A549 (cell line): ENCODE measurements at regions not wholly inside any gene's neighbourhood (a gene's known extent, or its start where the extent isn't known, plus 50 kb on each side); places are given as distances from the start of the nearest gene placed in this dataset.

Experiments
- HDAC2 ChIP-seq: fragments of 200-600 bp; sonication (generic); IDR thresholded peaks from 2 replicates; pipeline ENCODE4 v1.6.1; 2016
- NFE2L2 ChIP-seq: fragments of 150-350 bp; conservative IDR thresholded peaks from 2 replicates; pipeline ENCODE4 v1.6.1; 2014; ENCODE audit warnings: low read length
- POLR2A ChIP-seq: IDR thresholded peaks from 2 replicates; pipeline ENCODE4 v1.6.1; 2012; ENCODE audit warnings: mild to moderate bottlenecking, low read length
- RCOR1 ChIP-seq: fragments of 150-350 bp; IDR thresholded peaks from 2 replicates; pipeline ENCODE4 v1.6.1; 2014; ENCODE audit warnings: antibody characterized with exemption, low read length, low read depth
- TF ChIP-seq, protein P1 (sequence below): fragments of 150-350 bp; IDR thresholded peaks from 2 replicates; pipeline ENCODE4 v1.6.1; 2014; ENCODE audit warnings: low read depth, mild to moderate bottlenecking, low read length
- TF ChIP-seq, protein P2 (sequence below): fragments of >200 bp; sonication (Bioruptor Twin); formaldehyde crosslinking; IDR thresholded peaks from 3 replicates; pipeline ENCODE4 v1.5.1; 2016

DNA sequence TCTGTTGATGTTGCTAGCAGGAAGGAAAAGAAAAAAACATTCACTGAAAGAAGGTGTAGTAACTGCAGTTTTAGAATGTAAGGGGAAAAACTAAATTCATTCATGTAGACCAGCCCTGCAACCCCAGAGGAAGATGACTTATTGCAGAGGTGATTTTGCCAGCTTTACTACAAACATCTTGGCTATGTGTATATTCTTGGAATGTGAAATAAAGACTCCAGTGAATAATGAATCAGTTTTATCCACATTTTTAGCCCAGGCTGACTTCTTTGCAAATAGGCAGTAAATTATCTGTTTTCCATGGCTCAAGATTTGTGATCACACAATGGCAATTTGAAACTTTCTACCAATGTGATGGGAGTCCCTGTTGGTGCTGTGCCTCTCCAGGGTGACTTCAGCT, 206.1 kb upstream of the SETBP1 start:
- TF ChIP-seq, protein P1, sequence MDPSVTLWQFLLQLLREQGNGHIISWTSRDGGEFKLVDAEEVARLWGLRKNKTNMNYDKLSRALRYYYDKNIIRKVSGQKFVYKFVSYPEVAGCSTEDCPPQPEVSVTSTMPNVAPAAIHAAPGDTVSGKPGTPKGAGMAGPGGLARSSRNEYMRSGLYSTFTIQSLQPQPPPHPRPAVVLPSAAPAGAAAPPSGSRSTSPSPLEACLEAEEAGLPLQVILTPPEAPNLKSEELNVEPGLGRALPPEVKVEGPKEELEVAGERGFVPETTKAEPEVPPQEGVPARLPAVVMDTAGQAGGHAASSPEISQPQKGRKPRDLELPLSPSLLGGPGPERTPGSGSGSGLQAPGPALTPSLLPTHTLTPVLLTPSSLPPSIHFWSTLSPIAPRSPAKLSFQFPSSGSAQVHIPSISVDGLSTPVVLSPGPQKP: no peak
- TF ChIP-seq RCOR1 (no peak), HDAC2 (no peak), POLR2A (no peak), NFE2L2 (no peak)
- TF ChIP-seq, protein P2, sequence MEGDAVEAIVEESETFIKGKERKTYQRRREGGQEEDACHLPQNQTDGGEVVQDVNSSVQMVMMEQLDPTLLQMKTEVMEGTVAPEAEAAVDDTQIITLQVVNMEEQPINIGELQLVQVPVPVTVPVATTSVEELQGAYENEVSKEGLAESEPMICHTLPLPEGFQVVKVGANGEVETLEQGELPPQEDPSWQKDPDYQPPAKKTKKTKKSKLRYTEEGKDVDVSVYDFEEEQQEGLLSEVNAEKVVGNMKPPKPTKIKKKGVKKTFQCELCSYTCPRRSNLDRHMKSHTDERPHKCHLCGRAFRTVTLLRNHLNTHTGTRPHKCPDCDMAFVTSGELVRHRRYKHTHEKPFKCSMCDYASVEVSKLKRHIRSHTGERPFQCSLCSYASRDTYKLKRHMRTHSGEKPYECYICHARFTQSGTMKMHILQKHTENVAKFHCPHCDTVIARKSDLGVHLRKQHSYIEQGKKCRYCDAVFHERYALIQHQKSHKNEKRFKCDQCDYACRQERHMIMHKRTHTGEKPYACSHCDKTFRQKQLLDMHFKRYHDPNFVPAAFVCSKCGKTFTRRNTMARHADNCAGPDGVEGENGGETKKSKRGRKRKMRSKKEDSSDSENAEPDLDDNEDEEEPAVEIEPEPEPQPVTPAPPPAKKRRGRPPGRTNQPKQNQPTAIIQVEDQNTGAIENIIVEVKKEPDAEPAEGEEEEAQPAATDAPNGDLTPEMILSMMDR: no peak
